Upper lobe of right lung (tissue), 1 donor: ENCODE measurements at regions not wholly inside any gene's neighbourhood (a gene's known extent, or its start where the extent isn't known, plus 50 kb on each side); places are given as distances from the start of the nearest gene placed in this dataset.

Experiments used
- ATAC-seq: fragments of 200-7000 bp; cut with Tn5 transposase; one replicate; pipeline ENCODE4 v1.9.1; 2020; ENCODE audit warnings: mild to moderate bottlenecking, moderate library complexity
- DNase-seq: peaks from one replicate; pipeline ENCODE4 v3.0.0-alpha.2; 2020
- H3K27ac ChIP-seq: fragments of 200-600 bp; one replicate; pipeline ENCODE4 v1.8.0; 2022
- H3K27me3 ChIP-seq: fragments of 200-600 bp; one replicate; pipeline ENCODE4 v1.8.0; 2022; ENCODE audit warnings: mild to moderate bottlenecking
- H3K36me3 ChIP-seq: fragments of 200-600 bp; one replicate; pipeline ENCODE4 v1.8.0; 2022
- H3K4me1 ChIP-seq: fragments of 200-600 bp; one replicate; pipeline ENCODE4 v1.8.0; 2022
- H3K4me3 ChIP-seq: fragments of 200-600 bp; one replicate; pipeline ENCODE4 v1.8.0; 2022; ENCODE audit warnings: mild to moderate bottlenecking
- H3K9me3 ChIP-seq: fragments of 200-600 bp; one replicate; pipeline ENCODE4 v1.8.0; 2022
- intact Hi-C: fragments of 100-400 bp; cut with DNase I; formaldehyde crosslinking; loops from one replicate; pipeline ENCODE4 v1.11.0; 2022
- TF ChIP-seq, protein P1 (sequence below): fragments of 200-600 bp; IDR thresholded peaks from one replicate; pipeline ENCODE4 v1.8.0; 2022; ENCODE audit warnings: antibody characterized with exemption
- donor health status: DM: no; HTN: yes; CAD: no; lungs with severe emphysema.

DNA sequence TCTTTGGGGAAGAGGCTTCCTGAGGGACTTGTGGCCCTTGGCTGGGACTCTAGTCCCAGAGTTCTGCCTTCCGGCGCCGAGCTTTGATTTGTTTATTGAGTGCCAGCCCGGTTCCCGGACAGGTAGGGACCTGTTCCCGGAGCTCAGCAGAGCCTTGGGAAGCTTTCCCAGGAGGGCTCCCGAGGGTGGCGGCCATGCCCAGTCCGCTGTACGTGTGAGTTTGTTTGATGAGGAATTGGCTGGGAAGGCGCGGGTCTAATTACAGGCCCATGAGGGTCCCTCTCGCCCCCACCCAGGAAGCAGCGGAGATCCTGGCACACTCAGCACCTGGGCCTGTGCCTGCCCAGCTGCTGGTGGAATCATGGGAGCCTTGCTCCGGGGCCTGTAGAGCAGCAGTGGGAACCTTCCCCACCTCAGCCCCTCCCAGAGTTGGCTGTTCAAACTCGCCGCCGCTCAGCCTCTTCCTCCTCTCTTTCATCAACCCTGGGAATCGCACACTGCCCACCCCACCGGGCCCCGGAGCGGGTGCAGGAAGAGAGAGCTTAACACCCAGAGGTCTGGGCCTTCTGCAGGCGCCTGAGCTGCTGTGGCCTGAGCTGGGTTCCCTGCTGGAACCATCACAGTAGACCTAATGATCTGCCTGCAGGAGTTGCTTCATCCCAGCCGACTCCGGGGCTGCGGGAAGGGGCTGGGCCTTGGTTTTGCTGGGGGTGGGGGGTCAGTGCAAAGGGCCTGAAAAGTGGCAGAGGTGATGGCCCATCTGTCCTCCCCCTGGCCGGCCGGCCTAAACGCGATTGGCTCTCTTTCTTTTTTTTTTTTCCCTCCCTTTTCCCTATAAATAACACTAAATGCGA lies 313.7 kb downstream of the SEC14L1 start:
- intact Hi-C loops: no loop called here
- TF ChIP-seq, protein P1, sequence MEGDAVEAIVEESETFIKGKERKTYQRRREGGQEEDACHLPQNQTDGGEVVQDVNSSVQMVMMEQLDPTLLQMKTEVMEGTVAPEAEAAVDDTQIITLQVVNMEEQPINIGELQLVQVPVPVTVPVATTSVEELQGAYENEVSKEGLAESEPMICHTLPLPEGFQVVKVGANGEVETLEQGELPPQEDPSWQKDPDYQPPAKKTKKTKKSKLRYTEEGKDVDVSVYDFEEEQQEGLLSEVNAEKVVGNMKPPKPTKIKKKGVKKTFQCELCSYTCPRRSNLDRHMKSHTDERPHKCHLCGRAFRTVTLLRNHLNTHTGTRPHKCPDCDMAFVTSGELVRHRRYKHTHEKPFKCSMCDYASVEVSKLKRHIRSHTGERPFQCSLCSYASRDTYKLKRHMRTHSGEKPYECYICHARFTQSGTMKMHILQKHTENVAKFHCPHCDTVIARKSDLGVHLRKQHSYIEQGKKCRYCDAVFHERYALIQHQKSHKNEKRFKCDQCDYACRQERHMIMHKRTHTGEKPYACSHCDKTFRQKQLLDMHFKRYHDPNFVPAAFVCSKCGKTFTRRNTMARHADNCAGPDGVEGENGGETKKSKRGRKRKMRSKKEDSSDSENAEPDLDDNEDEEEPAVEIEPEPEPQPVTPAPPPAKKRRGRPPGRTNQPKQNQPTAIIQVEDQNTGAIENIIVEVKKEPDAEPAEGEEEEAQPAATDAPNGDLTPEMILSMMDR: no peak
- peaks cover 62% of the 10 kb centered on the region for H3K4me1 ChIP-seq
- no peaks in the 10 kb centered on the region for H3K9me3 ChIP-seq
- H3K27ac ChIP-seq: peak overlapping the region; percentile 82
- no peaks in the 10 kb centered on the region for H3K36me3 ChIP-seq
- peak overlapping the region; percentile 65 for H3K4me3 ChIP-seq
- DNase-seq (no peak), ATAC-seq (no peak)
- no peaks in the 10 kb centered on the region for H3K27me3 ChIP-seq

DNA sequence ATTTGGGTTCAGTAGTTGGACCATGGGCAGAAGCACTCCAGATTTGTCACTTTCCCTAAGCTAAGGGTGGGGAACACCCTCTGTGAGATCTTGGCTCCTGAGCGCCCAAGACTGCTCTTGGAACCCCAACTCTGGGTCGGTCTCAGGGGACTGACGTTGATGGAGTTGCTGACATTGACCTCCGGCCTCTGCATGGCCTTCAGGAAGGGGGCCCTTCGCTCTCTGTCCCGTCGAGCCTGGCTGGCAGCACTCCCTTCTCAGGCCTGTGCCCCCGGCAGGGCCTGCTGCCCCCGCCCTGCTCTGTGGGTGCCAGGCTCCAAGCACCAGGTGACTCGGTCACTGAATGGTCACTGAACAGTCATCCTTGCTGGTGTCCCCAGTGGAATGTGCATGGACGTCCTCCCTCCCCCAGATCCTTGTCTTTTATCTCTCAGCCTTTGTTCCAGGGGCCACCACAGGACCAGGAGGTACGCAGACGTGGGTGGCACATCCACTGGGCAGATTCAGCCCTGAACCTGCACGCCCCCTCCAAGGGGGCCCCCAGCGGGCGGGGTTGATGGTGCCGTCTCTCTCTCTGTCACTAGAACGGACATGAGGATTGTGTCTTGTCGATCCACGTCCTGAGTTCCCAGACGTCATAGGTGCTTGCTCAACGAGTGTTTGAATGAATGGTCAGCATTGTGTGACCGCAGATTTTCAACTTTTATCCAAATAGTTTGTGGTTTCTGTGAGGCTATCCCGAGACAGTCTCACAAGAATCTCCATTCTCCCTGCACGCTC lies 314.5 kb downstream of the SEC14L1 start:
- intact Hi-C loops: no loop called here
- peaks cover 60% of the 10 kb centered on the region for H3K4me1 ChIP-seq
- H3K27ac ChIP-seq: no peak overlapping the region
- H3K36me3 ChIP-seq: no peaks in the 10 kb centered on the region
- ATAC-seq (no peak), DNase-seq (no peak)
- H3K27me3 ChIP-seq: no peaks in the 10 kb centered on the region
- TF ChIP-seq, protein P1: no peak
- no peaks in the 10 kb centered on the region for H3K9me3 ChIP-seq
- peak overlapping the region; percentile 65 for H3K4me3 ChIP-seq

DNA sequence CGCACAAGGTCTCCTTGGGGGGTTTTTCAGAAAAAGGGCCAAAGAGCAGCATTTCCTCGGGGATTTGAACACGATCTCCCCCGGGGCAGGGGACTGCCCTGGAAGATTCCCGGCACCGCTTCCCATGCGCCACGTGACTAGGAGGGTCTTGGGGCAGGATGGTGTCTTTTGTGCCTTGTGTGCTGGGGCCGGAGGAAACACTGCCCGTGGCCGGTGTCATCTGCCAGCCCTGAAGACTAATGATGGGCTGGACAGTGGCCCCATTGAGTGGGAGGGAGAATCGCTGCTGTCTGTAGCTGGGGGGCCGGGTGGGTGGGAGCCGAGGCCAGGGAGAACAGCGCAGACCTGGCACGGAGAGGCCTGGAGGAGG lies 315.1 kb downstream of the SEC14L1 start:
- intact Hi-C loops: no loop called here
- H3K4me3 ChIP-seq: peak overlapping the region; percentile 65
- ATAC-seq (no peak), DNase-seq (no peak)
- no peaks in the 10 kb centered on the region for H3K27me3 ChIP-seq
- H3K4me1 ChIP-seq: peaks cover 60% of the 10 kb centered on the region
- H3K9me3 ChIP-seq: no peaks in the 10 kb centered on the region
- H3K36me3 ChIP-seq: no peaks in the 10 kb centered on the region
- TF ChIP-seq, protein P1: no peak
- H3K27ac ChIP-seq: no peak overlapping the region

DNA sequence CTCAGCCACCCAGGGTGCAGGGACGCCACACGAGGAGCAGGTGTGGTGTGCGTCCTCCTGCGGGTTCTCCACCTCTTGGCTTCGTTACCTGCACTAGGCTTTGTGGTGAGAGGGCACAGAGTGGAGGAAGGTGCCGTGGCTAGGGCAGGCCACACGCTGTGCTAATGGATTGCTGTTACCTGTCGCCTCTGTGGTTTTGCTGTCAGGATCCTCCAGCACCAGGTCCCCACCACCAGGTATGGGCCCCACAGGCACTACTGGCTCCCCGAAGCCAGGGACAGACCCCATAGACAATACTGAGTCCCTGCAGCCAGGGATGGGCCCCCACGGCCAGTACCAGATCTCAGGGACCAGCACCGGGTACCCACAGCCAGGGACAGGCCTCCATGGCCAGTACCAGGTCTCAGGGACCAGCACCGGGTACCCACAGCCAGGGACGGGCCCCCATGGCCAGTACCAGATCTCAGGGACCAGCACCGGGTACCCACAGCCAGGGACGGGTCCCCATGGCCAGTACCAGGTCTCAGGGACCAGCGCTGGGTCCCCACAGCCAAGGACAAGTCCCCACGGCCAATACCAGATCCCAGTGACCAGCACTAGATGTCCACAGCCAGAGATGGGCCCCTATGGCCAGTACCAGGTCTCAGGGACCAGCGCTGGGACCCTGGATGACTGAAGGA lies 315.6 kb downstream of the SEC14L1 start:
- no peak for ATAC-seq
- H3K27me3 ChIP-seq: no peaks in the 10 kb centered on the region
- H3K27ac ChIP-seq: peak overlapping the region; percentile 24
- H3K36me3 ChIP-seq: no peaks in the 10 kb centered on the region
- H3K4me3 ChIP-seq: peak overlapping the region; percentile 8
- intact Hi-C loops: no loop called here
- H3K9me3 ChIP-seq: no peaks in the 10 kb centered on the region
- peaks cover 60% of the 10 kb centered on the region for H3K4me1 ChIP-seq
- no peak for DNase-seq
- TF ChIP-seq, protein P1: no peak

DNA sequence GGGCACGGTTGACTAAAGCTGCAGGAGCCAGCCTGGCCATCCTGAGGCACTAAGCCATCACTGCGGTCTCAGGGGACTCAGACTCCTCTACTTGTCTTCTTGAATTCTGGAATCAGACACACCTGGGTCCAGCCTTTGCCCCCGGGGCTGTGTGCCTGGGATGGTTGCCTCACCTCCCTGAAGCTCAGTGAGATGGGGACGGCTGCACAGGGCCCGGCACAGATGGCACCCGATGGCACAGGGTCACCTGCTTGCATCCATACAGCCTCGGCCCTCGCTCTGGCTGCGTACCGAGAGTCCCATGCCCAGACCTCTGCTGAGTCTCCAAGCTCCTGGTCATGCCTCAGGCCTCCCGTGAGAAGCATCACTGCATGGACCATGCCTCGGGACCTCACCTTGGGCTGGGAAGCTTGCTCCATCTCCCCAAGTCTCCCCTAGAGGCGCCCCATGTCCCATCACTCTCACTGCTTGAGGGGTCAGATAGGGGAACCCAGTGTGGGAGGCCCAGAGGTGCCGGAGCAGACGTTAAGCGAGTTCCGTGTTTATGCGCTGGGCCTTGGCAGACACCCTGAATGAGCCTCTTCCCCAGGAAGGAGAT lies 316.3 kb downstream of the SEC14L1 start:
- Histone ChIP-seq H3K4me3 (peak overlapping the region; percentile 8), H3K27ac (peak overlapping the region; percentile 24), H3K4me1 (peaks cover 60% of the 10 kb centered on the region), H3K9me3 (no peaks in the 10 kb centered on the region), H3K27me3 (no peaks in the 10 kb centered on the region), H3K36me3 (no peaks in the 10 kb centered on the region)
- DNase-seq (no peak), ATAC-seq (peak; percentile 18)
- TF ChIP-seq, protein P1: no peak
- intact Hi-C loops: no loop called here
